Stimulated activated naive CD8-positive, alpha-beta T cell treated with anti-CD3 and anti-CD28 coated beads, Interleukin-15, amount 100 ng/mL, for 72 hours (primary cell): ENCODE measurements at regions not wholly inside any gene's neighbourhood (a gene's known extent, or its start where the extent isn't known, plus 50 kb on each side); places are given as distances from the start of the nearest gene placed in this dataset.
A peak's percentile ranks its signal among the peaks of the same experiment; 100 is the strongest.

Source experiments
- ATAC-seq: fragments of 150-1000 bp; cut with Tn5 transposase; 2 replicates; pipeline ENCODE4 v1.10.0; 2021; ENCODE audit warnings: mild to moderate bottlenecking, moderate library complexity
- DNase-seq, 2 donors: peaks; one replicate each; pipeline ENCODE4 v3.0.0; 2021 to 2022
- H3K27ac Mint-ChIP-seq, 2 donors: one replicate each; pipeline ENCODE4 v1.8.0; 2022; ENCODE audit warnings: mild to moderate bottlenecking in 2 of 2, mixed read lengths in 2 of 2, moderate library complexity in 2 of 2
- H3K27me3 Mint-ChIP-seq: one replicate; pipeline ENCODE4 v1.8.0; 2022; ENCODE audit warnings: mixed read lengths
- H3K4me1 Mint-ChIP-seq: one replicate; pipeline ENCODE4 v1.8.0; 2022; ENCODE audit warnings: mild to moderate bottlenecking, mixed read lengths
- H3K4me3 Mint-ChIP-seq, 2 donors: one replicate each; pipeline ENCODE4 v1.8.0; 2022; ENCODE audit warnings: mild to moderate bottlenecking in 2 of 2, mixed read lengths in 2 of 2, moderate library complexity in 1 of 2
- H3K9me3 Mint-ChIP-seq, 2 donors: one replicate each; pipeline ENCODE4 v1.8.0; 2022; ENCODE audit warnings: mixed read lengths in 2 of 2

- H3K27ac Mint-ChIP-seq: no peak overlapping the region
- H3K9me3 Mint-ChIP-seq: peaks cover 13 to 16% of the 10 kb centered on the region in 2 donors
- no peaks in the 10 kb centered on the region for H3K4me1 Mint-ChIP-seq
- DNase-seq: no peak
- ATAC-seq: no peak
- H3K4me3 Mint-ChIP-seq: no peak overlapping the region
- H3K27me3 Mint-ChIP-seq: no peaks in the 10 kb centered on the region
Observed at GRCh38 chr9:108138516-108138915, 648.9 kb upstream of the KLF4 start.

- Mint-ChIP-seq H3K4me1 (no peaks in the 10 kb centered on the region), H3K4me3 (no peak overlapping the region), H3K27me3 (no peaks in the 10 kb centered on the region), H3K27ac (no peak overlapping the region), H3K9me3 (peaks cover 16 to 18% of the 10 kb centered on the region in 2 donors)
- ATAC-seq: no peak
- no peak for DNase-seq
Observed at GRCh38 chr9:108136656-108137055, 647.1 kb upstream of the KLF4 start.

GRCh38 chr9:108134486-108135128, 645.0 kb upstream of the KLF4 start:
- H3K27ac Mint-ChIP-seq: no peak overlapping the region
- no peak overlapping the region for H3K4me3 Mint-ChIP-seq
- H3K9me3 Mint-ChIP-seq: peaks cover 9 to 18% of the 10 kb centered on the region in 2 donors
- H3K27me3 Mint-ChIP-seq: no peaks in the 10 kb centered on the region
- ATAC-seq (no peak), DNase-seq (no peak)
- no peaks in the 10 kb centered on the region for H3K4me1 Mint-ChIP-seq

DNA sequence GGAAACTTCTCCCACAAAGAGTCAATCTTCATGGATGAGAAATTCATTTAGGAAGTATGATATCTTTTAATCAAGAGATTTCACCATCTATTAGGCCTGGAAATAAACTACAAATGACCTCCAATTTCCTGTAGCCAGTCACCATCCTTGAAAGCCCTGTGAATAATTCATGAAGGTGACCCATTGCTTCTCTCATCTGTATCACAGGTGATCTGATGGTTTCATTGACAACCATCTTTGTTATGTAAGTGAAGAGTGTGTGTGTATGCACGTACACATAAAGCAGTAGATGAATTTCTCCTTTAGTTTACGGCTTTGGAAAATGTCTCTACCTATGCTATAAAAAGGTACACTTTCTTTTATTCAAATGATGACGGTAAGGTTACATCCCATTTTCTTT, 644.1 kb upstream of the KLF4 start:
- DNase-seq (no peak), ATAC-seq (no peak)
- H3K27ac Mint-ChIP-seq: no peak overlapping the region
- H3K27me3 Mint-ChIP-seq: no peaks in the 10 kb centered on the region
- H3K4me1 Mint-ChIP-seq: no peaks in the 10 kb centered on the region
- H3K4me3 Mint-ChIP-seq: no peak overlapping the region
- peaks cover 8 to 18% of the 10 kb centered on the region in 2 donors for H3K9me3 Mint-ChIP-seq

- Mint-ChIP-seq H3K9me3 (peaks cover 2 to 18% of the 10 kb centered on the region in 2 donors), H3K4me1 (no peaks in the 10 kb centered on the region), H3K27me3 (no peaks in the 10 kb centered on the region), H3K4me3 (no peak overlapping the region), H3K27ac (no peak overlapping the region)
- DNase-seq (no peak), ATAC-seq (no peak)
Observed at GRCh38 chr9:108133101-108133500, 643.5 kb upstream of the KLF4 start.

DNA sequence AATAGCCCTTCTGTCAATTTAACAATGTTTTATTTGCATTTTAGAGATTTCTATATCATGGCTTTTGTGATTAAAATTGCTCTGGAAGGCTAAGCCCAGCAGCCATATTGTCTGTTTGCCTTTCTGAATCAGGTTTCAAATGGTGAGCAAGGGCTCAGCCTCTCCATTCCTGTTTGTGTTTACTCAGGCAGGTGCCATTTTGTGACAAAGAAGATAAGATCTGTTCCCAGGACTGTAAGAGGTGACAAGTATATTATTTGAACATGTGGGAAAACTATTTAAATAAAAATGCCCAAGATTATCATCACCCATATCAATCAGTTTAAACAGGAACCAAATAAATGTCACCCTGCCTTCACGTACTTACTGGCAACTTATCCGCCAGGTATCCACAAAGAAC, 641.3 kb upstream of the KLF4 start:
- Mint-ChIP-seq H3K27ac (no peak overlapping the region), H3K27me3 (no peaks in the 10 kb centered on the region), H3K9me3 (peaks cover 0 to 12% of the 10 kb centered on the region in 2 donors), H3K4me1 (no peaks in the 10 kb centered on the region), H3K4me3 (no peak overlapping the region)
- DNase-seq (no peak), ATAC-seq (no peak)

DNA sequence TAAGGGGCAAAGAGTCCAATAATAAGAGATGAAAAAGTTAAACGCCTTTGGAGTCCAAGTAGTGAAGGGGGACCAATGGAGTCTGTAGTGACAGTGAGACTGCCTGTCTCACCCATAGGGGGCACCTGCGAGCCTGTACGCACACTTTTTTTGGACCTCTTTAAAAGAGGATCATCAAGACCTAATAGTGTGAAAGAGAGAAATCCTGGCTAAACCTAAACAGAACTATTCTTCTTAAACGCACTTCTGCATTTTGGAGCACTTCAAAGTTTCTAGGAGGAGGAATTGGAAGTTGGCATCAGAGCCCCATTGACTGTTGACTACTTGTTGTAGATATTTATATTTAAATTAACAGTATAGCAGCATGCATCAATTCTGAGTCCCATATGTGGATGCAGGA, 636.1 kb upstream of the KLF4 start:
- no peak overlapping the region for H3K4me3 Mint-ChIP-seq
- no peak for DNase-seq
- H3K4me1 Mint-ChIP-seq: no peaks in the 10 kb centered on the region
- H3K27me3 Mint-ChIP-seq: no peaks in the 10 kb centered on the region
- no peak for ATAC-seq
- peaks cover 0 to 9% of the 10 kb centered on the region in 2 donors for H3K9me3 Mint-ChIP-seq
- no peak overlapping the region for H3K27ac Mint-ChIP-seq

- Mint-ChIP-seq H3K27ac (no peak overlapping the region), H3K9me3 (peaks cover 0 to 5% of the 10 kb centered on the region in 2 donors), H3K27me3 (no peaks in the 10 kb centered on the region), H3K4me1 (no peaks in the 10 kb centered on the region), H3K4me3 (no peak overlapping the region)
- DNase-seq (no peak), ATAC-seq (peak; percentile 49)
Observed at GRCh38 chr9:108119530-108120113, 630.1 kb upstream of the KLF4 start.

DNA sequence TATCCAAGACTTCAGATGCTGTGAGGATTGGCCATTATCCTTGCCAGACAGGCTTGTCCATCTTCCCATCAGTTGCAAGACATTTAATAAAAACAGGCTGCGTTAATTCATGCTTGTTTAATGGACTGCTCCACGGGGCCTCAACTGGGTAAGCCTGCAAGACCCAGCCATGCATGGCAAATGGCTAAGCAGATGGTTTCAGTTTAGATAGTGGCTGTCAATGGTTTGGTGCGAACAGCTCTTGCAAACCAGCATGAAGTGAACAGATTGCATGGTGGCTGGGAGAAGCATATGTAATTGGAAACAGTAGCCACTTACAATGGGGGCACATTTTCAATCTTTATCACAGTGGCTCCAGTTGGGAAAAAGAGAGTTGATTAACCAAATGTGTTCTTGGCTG, 628.2 kb upstream of the KLF4 start:
- ATAC-seq: no peak

GRCh38 chr9:108117306-108117705, 627.7 kb upstream of the KLF4 start:
- Mint-ChIP-seq H3K27ac (no peak overlapping the region), H3K9me3 (peaks cover 0 to 5% of the 10 kb centered on the region in 2 donors), H3K4me1 (no peaks in the 10 kb centered on the region), H3K4me3 (no peak overlapping the region), H3K27me3 (no peaks in the 10 kb centered on the region)
- ATAC-seq (no peak), DNase-seq (no peak)

More for the DNA sequence above, 628.2 kb upstream of the KLF4 start:
- Mint-ChIP-seq H3K9me3 (peaks cover 0 to 5% of the 10 kb centered on the region in 2 donors), H3K27me3 (no peaks in the 10 kb centered on the region), H3K27ac (no peak overlapping the region), H3K4me1 (no peaks in the 10 kb centered on the region), H3K4me3 (no peak overlapping the region)
- DNase-seq: no peak

DNA sequence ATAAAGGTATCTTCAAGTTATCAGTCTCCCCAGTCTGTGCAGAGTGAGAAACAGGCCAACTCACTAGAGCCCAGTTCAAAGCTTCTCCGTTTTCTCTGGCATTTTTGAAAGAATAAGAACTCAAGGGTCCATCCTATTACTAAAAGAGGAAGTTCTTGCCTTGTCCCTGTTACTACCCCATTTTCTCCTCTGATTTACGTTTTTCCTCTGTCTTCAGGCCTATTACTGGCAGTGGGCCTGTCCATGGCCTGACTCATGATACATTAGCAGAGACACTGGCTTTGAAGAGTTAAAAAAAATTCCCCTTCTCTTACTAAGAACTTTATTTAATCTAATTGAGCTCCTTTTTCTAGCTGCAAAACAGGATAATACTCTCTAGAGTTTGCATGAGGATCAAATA, 624.0 kb upstream of the KLF4 start:
- ATAC-seq (no peak), DNase-seq (no peak)
- Mint-ChIP-seq H3K4me1 (no peaks in the 10 kb centered on the region), H3K9me3 (peaks cover 5 to 7% of the 10 kb centered on the region in 2 donors), H3K4me3 (no peak overlapping the region), H3K27ac (no peak overlapping the region), H3K27me3 (no peaks in the 10 kb centered on the region)

DNA sequence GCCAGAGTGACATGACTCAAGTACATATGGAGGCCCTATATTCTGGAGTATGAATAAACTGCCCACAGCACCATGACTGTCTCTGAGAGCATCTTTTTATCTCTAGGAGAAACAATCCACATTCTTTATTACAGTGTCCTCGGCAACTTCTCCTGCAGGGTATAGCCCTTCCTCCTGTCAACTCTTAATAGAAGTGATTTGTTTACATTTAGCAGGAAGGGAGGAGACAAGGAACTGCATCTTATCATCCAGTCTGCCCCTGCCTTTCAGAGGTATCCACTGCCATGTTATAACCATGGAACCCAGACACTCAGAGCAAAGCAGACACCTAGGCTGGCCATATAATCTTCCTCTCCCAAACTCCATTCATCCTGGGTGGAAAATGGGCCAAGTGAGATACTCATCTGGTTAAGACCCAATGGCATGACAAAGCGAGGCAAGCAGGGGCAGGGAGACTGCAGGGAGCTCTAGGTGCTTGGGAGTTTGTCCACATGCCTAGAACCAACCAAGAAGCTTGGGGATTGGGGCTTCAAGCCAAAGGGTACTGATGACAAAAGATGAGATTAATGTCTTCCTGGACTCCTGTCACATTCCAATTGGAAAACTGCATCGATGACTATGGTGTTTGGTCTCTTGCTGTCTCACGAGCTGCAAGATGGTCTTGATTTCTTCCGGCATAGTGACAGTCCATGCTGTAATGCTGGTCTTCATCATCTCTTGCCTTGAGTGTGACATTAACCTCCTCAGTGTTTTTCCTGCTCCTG, 620.5 kb upstream of the KLF4 start:
- ATAC-seq (no peak), DNase-seq (no peak)
- peaks cover 5 to 7% of the 10 kb centered on the region in 2 donors for H3K9me3 Mint-ChIP-seq
- no peak overlapping the region for H3K4me3 Mint-ChIP-seq
- H3K27ac Mint-ChIP-seq: no peak overlapping the region
- no peaks in the 10 kb centered on the region for H3K4me1 Mint-ChIP-seq
- H3K27me3 Mint-ChIP-seq: no peaks in the 10 kb centered on the region

DNA sequence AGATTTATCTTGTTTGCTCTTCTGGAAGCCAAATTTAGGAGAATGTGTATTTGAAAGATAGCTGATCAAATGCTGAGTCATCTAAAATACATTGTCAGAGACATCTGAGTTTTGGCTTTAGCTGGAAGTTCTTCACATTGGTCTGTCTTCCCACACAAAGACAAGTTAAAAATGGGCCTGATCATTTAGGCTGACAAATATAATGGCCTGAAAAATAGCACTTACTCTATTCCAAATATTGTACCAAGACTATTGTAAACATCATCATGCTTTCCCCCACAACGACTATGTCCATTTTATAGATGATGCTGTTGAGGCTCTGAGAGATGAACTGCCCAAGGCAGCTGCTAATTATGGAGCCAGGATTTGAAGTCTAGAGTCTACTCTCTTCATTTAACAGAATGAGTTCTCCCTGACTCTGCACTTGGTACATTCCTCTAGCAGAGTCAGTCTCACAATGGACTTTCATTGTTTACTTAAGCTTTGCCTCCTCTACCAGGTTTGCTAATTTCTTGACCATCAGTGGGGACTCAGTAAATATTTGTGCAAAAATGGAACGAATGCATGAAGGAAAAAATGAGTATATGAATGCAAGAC, 619.4 kb upstream of the KLF4 start:
- H3K9me3 Mint-ChIP-seq: peaks cover 5 to 7% of the 10 kb centered on the region in 2 donors
- no peak for ATAC-seq
- no peaks in the 10 kb centered on the region for H3K27me3 Mint-ChIP-seq
- H3K4me3 Mint-ChIP-seq: no peak overlapping the region
- DNase-seq: no peak
- no peaks in the 10 kb centered on the region for H3K4me1 Mint-ChIP-seq
- no peak overlapping the region for H3K27ac Mint-ChIP-seq

GRCh38 chr9:108108280-108108851, 618.8 kb upstream of the KLF4 start:
- peaks cover 0 to 7% of the 10 kb centered on the region in 2 donors for H3K9me3 Mint-ChIP-seq
- no peak overlapping the region for H3K4me3 Mint-ChIP-seq
- DNase-seq (no peak), ATAC-seq (no peak)
- no peaks in the 10 kb centered on the region for H3K27me3 Mint-ChIP-seq
- no peak overlapping the region for H3K27ac Mint-ChIP-seq
- no peaks in the 10 kb centered on the region for H3K4me1 Mint-ChIP-seq

GRCh38 chr9:108105885-108106284, 616.3 kb upstream of the KLF4 start:
- no peaks in the 10 kb centered on the region for H3K4me1 Mint-ChIP-seq
- no peak overlapping the region for H3K4me3 Mint-ChIP-seq
- peaks cover 0 to 5% of the 10 kb centered on the region in 2 donors for H3K9me3 Mint-ChIP-seq
- ATAC-seq (no peak), DNase-seq (no peak)
- H3K27ac Mint-ChIP-seq: no peak overlapping the region
- peaks cover 2% of the 10 kb centered on the region for H3K27me3 Mint-ChIP-seq

DNA sequence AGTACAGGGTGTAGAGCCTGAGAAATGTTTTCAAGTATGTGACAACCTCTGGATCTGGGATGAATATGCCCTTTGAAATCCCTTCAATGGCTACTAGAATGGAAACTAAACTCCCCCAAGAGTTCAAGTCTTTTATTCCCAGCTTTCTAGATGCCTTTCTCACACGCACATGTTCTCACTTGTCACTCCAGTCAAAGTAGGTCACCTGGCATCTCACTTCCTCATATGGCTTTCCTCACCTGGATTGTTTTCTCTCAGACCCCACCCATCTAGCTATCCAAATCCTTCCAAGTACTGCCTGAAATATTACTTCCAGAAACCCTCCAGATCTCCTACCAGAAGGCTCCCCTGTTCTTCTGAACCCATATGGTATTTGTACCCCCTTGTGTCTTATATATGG, 615.4 kb upstream of the KLF4 start:
- Mint-ChIP-seq H3K4me1 (no peaks in the 10 kb centered on the region), H3K4me3 (no peak overlapping the region), H3K9me3 (peaks cover 0 to 6% of the 10 kb centered on the region in 2 donors)

More for the DNA sequence above, 615.4 kb upstream of the KLF4 start:
- ATAC-seq (no peak), DNase-seq (no peak)
- Mint-ChIP-seq H3K27me3 (peaks cover 10% of the 10 kb centered on the region), H3K27ac (no peak overlapping the region)
